Parathyroid adenoma (tissue), 2 donors: ENCODE measurements at regions not wholly inside any gene's neighbourhood (a gene's known extent, or its start where the extent isn't known, plus 50 kb on each side); places are given as distances from the start of the nearest gene placed in this dataset.

Source experiments
- H2AFZ ChIP-seq: fragments of 300-600 bp; sonication (generic); one replicate; pipeline ENCODE4 v1.7.0; 2017; ENCODE audit warnings: antibody characterized with exemption, mild to moderate bottlenecking
- H3K27ac ChIP-seq: fragments of 300-600 bp; sonication (generic); one replicate; pipeline ENCODE4 v1.7.0; 2017
- H3K27me3 ChIP-seq: fragments of 300-600 bp; sonication (generic); one replicate; pipeline ENCODE4 v1.7.0; 2017; ENCODE audit warnings: low read length; ENCODE audit not compliant: control insufficient read depth, insufficient read depth
- H3K36me3 ChIP-seq: fragments of 300-600 bp; sonication (generic); one replicate; pipeline ENCODE4 v1.7.0; 2017; ENCODE audit warnings: low read length; ENCODE audit not compliant: control insufficient read depth, insufficient read depth
- H3K4me1 ChIP-seq: fragments of 300-600 bp; sonication (generic); one replicate; pipeline ENCODE4 v1.7.0; 2017; ENCODE audit warnings: control low read depth
- H3K4me2 ChIP-seq: fragments of 300-600 bp; sonication (generic); one replicate; pipeline ENCODE4 v1.7.0; 2017; ENCODE audit warnings: low read length
- H3K4me3 ChIP-seq: fragments of 300-600 bp; sonication (generic); one replicate; pipeline ENCODE4 v1.7.0; 2017; ENCODE audit warnings: low read depth, low read length
- H3K79me2 ChIP-seq: fragments of 300-600 bp; sonication (generic); one replicate; pipeline ENCODE4 v1.7.0; 2017; ENCODE audit warnings: control low read depth
- H3K9ac ChIP-seq: fragments of 300-600 bp; sonication (generic); one replicate; pipeline ENCODE4 v1.7.0; 2017; ENCODE audit warnings: mild to moderate bottlenecking
- H3K9me3 ChIP-seq: fragments of 300-600 bp; sonication (generic); one replicate; pipeline ENCODE4 v1.7.0; 2017; ENCODE audit warnings: low read length; ENCODE audit not compliant: control insufficient read depth
- CTCF ChIP-seq: fragments of 300-600 bp; sonication (generic); IDR thresholded peaks from one replicate; pipeline ENCODE4 v1.7.0; 2017; ENCODE audit warnings: antibody characterized with exemption, mild to moderate bottlenecking
- donor health status: primary hyperparathyroidism.

- no peak overlapping the region for H3K9ac ChIP-seq
- H2AFZ ChIP-seq, result no peak overlapping the region
- H3K4me2 ChIP-seq, result no peak overlapping the region
- H3K9me3 ChIP-seq, result no peaks in the 10 kb centered on the region
- no peaks in the 10 kb centered on the region for H3K27me3 ChIP-seq
- H3K4me3 ChIP-seq, result no peak overlapping the region
- H3K27ac ChIP-seq, result no peak overlapping the region
- no peaks in the 10 kb centered on the region for H3K4me1 ChIP-seq
- no peaks in the 10 kb centered on the region for H3K36me3 ChIP-seq
- TF ChIP-seq CTCF, result no peak
- no peaks in the 10 kb centered on the region for H3K79me2 ChIP-seq
Observed at GRCh38 chr4:100960232-100960631, 387.1 kb downstream of the PPP3CA start.

- Histone ChIP-seq H3K27me3 (no peaks in the 10 kb centered on the region), H3K4me2 (no peak overlapping the region), H3K9me3 (no peaks in the 10 kb centered on the region), H3K4me1 (no peaks in the 10 kb centered on the region), H3K4me3 (no peak overlapping the region), H3K36me3 (no peaks in the 10 kb centered on the region), H2AFZ (no peak overlapping the region), H3K79me2 (no peaks in the 10 kb centered on the region), H3K27ac (no peak overlapping the region), H3K9ac (no peak overlapping the region)
- no peak for TF ChIP-seq CTCF
Observed at GRCh38 chr4:100954046-100954445, 393.3 kb downstream of the PPP3CA start.

GRCh38 chr4:100953616-100954015, 393.7 kb downstream of the PPP3CA start:
- H3K79me2 ChIP-seq, result no peaks in the 10 kb centered on the region
- H2AFZ ChIP-seq, result no peak overlapping the region
- H3K9ac ChIP-seq, result no peak overlapping the region
- H3K36me3 ChIP-seq, result no peaks in the 10 kb centered on the region
- no peak overlapping the region for H3K4me3 ChIP-seq
- H3K4me2 ChIP-seq, result no peak overlapping the region
- no peaks in the 10 kb centered on the region for H3K4me1 ChIP-seq
- no peak for TF ChIP-seq CTCF
- no peak overlapping the region for H3K27ac ChIP-seq
- no peaks in the 10 kb centered on the region for H3K27me3 ChIP-seq
- H3K9me3 ChIP-seq, result no peaks in the 10 kb centered on the region

- Histone ChIP-seq H3K79me2 (no peaks in the 10 kb centered on the region), H3K9me3 (no peaks in the 10 kb centered on the region), H3K4me3 (no peak overlapping the region), H3K9ac (no peak overlapping the region), H3K27ac (no peak overlapping the region), H2AFZ (no peak overlapping the region), H3K27me3 (no peaks in the 10 kb centered on the region), H3K4me2 (no peak overlapping the region), H3K36me3 (no peaks in the 10 kb centered on the region), H3K4me1 (no peaks in the 10 kb centered on the region)
- TF ChIP-seq CTCF, result no peak
Observed at GRCh38 chr4:100952590-100952989, 394.7 kb downstream of the PPP3CA start.

GRCh38 chr4:100949350-100949935, 397.9 kb downstream of the PPP3CA start:
- H3K4me3 ChIP-seq, result no peak overlapping the region
- H3K4me2 ChIP-seq, result no peak overlapping the region
- no peak for TF ChIP-seq CTCF
- no peaks in the 10 kb centered on the region for H3K27me3 ChIP-seq
- H3K4me1 ChIP-seq, result no peaks in the 10 kb centered on the region
- no peak overlapping the region for H3K27ac ChIP-seq
- H3K9me3 ChIP-seq, result no peaks in the 10 kb centered on the region
- no peak overlapping the region for H3K9ac ChIP-seq
- no peak overlapping the region for H2AFZ ChIP-seq
- no peaks in the 10 kb centered on the region for H3K36me3 ChIP-seq
- H3K79me2 ChIP-seq, result no peaks in the 10 kb centered on the region
